DMS114 treated with DMSO at 0.1 percent for 48 hours (cell line): ENCODE measurements at regions not wholly inside any gene's neighbourhood (a gene's known extent, or its start where the extent isn't known, plus 50 kb on each side); places are given as distances from the start of the nearest gene placed in this dataset.

Experiments
- DNase-seq: peaks from one replicate; lab custom pipeline; 2025; ENCODE audit not compliant: unreplicated experiment; lab: John Stamatoyannopoulos, UW

- DNase-seq, result no peak
Observed at GRCh38 chr12:111160350-111161241, 208.3 kb downstream of the PHETA1 start.

DNA sequence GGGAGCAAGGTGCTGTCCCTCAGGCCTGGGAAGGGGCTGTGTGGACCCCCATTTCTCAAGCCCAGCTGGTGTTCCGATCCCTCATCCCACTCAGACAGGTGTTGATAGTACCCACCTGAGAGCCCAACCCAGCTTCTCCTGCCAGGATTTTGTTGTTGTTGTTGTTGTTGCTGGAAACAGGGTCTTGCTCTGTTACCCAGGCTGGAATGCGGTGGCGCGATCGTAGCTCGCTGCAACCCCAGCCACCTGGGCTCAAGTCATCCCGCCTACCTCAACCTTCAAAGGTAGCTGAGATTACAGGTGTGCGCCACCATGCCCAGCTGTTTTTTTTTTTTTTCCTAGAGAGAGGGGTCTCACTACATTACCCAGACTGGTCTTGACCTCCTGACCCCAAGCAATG lies 209.9 kb downstream of the PHETA1 start:
- no peak for DNase-seq

DNA sequence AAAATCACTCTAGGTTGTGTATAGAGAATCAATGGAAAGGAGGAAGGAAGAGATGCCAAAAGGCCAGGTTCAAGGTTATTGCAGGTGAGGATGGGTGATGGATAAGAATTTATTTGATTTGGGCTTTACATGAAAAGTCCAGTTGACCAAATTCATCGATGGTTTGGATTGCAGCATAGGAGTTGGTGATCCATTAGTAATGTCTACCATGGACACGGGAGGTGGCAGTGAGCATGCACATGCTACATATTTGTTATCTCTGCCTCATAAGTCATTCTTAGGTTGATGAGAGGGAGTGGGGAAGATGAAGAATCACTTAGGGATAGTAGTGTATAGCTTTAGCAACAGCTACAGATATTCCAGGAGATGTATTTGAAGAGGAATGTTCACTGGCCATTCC lies 211.4 kb downstream of the PHETA1 start:
- no peak for DNase-seq

DNA sequence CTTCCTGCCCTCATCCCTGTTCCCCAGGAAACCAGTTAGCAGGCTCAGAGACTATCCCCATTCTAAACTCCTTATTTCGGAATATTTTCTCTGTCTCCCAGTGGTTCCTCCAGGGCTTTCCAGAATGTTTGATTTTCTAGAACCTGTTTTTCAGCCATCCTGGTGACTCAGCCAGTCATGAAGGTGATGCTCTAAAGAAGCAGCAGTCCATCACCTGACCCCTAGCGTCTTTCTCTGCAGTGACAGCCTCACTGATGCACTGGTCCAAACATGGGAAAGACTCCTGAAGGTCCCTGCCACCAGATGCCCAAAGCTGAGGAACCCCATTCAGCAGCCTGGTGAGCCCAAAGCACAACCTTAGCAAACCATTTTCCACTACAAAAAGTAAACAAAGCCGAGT lies 212.6 kb downstream of the PHETA1 start:
- no peak for DNase-seq

DNA sequence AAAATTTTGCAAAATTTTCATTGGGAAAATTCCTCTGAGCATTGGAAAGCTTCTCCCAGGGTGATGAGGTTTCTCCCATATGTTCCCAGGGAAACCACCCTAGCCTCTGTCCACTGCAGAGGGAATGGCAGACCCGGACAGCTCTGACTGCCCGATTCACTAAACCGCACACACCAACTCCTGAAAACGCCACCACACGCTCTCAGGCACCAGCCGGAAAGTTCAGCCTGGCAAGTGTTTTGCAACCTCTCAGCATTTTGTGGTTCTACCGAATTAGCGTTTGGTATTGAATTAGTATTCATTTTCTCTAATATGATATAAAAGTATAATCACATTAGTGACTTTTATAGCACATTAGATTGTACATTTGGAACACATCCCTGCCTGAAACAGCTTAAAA lies 213.4 kb downstream of the PHETA1 start:
- DNase-seq, result no peak

DNA sequence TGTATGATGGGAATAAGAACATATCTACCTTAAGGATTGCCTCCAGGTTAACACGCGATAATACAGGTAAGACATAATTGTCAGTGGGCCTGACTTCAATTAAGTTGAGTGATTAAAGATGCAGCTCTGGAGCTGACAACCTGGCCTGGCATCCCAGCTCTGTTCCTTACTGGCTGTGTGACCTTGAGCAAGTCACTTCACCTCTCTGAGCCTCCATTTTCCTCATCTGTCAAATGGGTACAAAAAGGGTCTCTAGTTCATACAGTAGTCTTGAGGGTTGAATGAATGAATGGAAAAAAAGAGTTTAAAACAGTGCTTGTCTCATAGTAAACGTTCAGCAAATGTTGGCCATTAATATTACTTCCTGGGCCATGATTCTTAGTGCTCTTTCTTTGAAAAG lies 213.9 kb downstream of the PHETA1 start:
- DNase-seq, result no peak

DNA sequence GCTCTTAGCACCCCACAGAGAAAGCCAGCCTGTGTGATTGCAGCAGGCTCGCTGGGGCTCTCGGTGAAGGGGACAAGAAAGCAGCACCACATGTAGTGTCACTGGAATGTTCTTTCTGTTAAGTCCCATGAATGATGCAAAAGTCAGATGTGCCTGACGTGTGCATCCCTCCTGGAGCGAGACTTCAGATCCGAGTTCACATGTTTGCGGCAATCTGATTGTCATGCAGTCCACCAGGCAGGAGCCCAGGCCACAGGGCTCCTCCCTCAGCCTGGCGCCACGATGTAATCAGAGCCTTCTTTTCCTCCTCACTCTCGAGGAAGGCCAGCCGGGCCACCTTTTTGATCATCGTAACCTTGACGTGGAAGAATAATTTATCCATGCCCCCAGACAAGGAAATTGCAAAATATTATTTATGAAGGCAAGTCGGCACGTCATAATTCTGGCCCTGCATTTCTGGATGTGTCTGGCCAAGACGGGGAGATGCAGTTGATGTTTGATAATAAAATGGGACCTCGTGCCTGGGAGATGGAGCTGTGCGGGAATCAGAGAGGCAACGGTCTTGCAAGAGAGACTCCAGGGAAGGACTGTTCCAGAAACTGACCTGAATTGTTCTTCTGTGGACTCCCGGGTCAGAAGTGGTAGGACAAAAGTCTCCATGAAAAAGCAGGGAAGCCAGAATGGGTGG lies 214.6 kb downstream of the PHETA1 start:
- DNase-seq, result no peak

GRCh38 chr12:111152561-111152960 lies 216.3 kb downstream of the PHETA1 start:
- DNase-seq, result no peak

GRCh38 chr12:111150921-111151840 lies 217.7 kb downstream of the PHETA1 start:
- no peak for DNase-seq

- no peak for DNase-seq
Observed at GRCh38 chr12:111150360-111150759, 218.5 kb downstream of the PHETA1 start.

GRCh38 chr12:111149299-111149698 lies 219.6 kb downstream of the PHETA1 start:
- no peak for DNase-seq

GRCh38 chr12:111148005-111148404 lies 220.9 kb downstream of the PHETA1 start:
- DNase-seq, result no peak

GRCh38 chr12:111143271-111143670 lies 222.9 kb upstream of the MYL2 start:
- DNase-seq, result no peak

DNA sequence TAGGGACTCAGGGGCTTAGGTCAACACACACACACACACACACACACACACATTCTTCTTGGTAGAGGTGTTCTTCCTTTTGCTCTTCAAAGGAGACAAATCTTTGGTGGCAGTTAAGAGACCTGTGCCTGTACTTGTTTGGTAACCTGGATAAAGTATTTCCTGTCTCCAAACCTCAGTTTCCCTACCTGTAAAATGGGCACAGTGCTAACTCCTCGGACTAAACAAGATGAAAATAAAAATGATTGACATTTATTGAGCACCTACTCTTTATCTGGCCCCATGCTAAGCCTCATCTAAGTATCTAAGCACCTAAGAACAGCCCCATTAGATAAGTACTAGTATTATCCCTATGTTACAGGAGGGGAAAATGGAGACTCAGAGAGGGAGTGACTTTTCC lies 220.8 kb upstream of the MYL2 start:
- no peak for DNase-seq

DNA sequence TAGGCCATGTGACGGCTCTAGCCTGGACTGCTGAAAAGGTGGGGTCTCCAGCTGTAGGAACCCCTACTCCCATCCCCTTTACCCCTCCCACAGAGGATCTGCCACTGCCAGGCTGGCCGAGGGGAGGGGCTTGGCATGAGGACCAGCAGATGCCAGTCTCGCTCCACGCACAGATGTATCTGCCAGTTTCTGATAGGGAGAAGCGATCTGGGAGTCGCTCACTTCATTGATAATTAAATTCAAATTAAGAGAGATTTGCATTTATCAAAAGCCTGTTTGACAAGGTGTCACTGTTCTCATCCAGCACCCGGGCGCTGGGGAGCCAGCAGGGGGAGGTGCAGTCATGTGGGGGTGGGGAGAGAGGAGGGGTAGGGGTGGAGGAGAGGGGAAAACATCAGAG lies 217.6 kb upstream of the MYL2 start:
- DNase-seq, result no peak

DNA sequence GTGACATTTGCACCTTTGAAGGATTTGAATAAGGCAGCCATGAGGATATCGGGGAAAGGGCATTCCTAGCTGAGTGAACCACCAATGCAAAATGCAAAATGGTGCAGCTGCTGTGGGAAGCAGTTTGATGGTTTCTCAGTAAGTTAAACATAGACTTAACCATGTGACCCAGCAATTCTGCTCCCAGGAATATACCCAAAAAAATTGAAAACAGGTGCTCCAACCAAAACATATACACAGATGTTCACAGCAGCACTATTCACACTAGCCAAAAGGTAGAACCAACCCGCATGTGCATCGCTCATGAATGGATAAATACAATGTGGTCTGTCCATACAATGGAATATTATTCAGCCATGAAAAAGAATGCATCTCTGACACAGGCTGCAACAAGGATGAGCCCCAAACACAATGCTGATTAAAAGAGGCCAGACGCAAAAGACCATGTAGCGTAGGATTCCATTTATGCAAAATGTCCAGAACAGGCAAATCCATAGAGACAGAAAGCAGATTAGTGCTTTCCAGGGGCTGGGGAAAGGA lies 215.0 kb upstream of the MYL2 start:
- DNase-seq, result no peak

- DNase-seq, result no peak
Observed at GRCh38 chr12:111130336-111130735, 210.0 kb upstream of the MYL2 start.

DNA sequence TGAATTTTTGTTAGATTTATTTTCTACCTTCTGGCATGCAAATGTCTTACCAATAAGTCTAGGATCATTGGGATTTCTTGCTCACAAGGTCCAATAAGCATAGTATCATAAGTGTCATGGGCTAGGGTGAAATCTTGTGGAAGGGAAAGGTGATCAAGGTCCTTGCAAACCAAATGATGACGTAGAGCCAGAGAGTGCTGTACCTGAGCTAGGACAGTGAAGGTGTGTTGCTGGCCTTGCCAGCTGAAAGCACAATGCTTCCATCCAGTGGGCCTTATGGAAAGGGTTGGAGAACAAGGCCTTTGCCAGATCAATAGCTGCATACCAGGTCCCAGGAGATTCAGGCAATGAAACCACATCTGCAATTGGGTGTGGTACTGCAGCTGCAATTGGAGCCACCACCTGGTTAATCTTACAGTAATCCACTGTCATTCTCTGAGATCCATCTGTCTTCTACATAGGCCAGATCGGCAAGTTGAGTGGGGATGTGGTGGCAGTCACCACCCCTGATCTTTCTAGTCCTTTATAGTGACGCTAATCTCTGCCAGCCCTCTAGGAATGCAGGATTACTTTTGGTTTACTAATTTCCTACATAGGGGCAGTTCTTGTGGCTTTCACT lies 208.9 kb upstream of the MYL2 start:
- no peak for DNase-seq

- DNase-seq, result no peak
Observed at GRCh38 chr12:111126331-111126730, 206.0 kb upstream of the MYL2 start.

GRCh38 chr12:111124183-111124582 lies 203.8 kb upstream of the MYL2 start:
- DNase-seq, result no peak

GRCh38 chr12:111123390-111123789 lies 203.0 kb upstream of the MYL2 start:
- DNase-seq, result no peak
